Right lobe of liver (tissue), 4 donors: ENCODE measurements at regions not wholly inside any gene's neighbourhood (a gene's known extent, or its start where the extent isn't known, plus 50 kb on each side); places are given as distances from the start of the nearest gene placed in this dataset.
"Not testable (repeated sequence)": the region's sequence is repeated elsewhere in the genome, so short reads cannot be mapped to it uniquely, and the experiment has no call there.

Experiments used
- POLR2A ChIP-seq: fragments of 450-650 bp; IDR thresholded peaks from one replicate; pipeline ENCODE4 v1.6.1; 2017; ENCODE audit warnings: antibody characterized with exemption, mild to moderate bottlenecking
- TF ChIP-seq, protein P1 (sequence below), 4 donors: fragments of 200-600 bp in 3 of 4; fragments of 450-650 bp in 1 of 4; IDR thresholded peaks; one replicate each; pipeline versions ENCODE4 v1.5.1 to v1.8.0; 2016 to 2022; ENCODE audit warnings: antibody characterized with exemption in 4 of 4, mild to moderate bottlenecking in 2 of 4
- donor health status: DM: no; HTN: no; CAD: no.
- donor health status: DM: no; HTN: no; CAD: no.
- donor health status: DM: no; HTN: yes; CAD: no.

DNA sequence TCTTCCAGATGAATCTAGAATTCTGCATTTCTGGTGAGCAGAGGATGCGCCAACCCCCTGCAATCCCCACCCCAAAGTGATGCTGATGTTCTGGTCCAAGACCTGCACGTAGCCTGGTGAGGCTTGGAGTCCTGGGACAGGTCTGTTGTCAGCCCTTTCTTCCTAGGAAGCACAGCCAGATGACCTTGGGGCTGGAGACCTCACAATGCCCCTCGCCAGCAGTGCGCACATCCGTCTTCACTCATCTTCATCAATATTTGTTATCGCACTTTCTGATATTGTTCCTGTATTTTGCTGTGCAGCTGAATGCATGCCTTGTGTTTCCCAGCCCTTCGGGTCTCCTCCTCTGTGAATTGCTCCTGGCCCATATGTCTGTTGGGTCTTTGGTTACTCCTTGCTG, 4222.8 kb upstream of the OR11H1 start:
- TF ChIP-seq, protein P1, sequence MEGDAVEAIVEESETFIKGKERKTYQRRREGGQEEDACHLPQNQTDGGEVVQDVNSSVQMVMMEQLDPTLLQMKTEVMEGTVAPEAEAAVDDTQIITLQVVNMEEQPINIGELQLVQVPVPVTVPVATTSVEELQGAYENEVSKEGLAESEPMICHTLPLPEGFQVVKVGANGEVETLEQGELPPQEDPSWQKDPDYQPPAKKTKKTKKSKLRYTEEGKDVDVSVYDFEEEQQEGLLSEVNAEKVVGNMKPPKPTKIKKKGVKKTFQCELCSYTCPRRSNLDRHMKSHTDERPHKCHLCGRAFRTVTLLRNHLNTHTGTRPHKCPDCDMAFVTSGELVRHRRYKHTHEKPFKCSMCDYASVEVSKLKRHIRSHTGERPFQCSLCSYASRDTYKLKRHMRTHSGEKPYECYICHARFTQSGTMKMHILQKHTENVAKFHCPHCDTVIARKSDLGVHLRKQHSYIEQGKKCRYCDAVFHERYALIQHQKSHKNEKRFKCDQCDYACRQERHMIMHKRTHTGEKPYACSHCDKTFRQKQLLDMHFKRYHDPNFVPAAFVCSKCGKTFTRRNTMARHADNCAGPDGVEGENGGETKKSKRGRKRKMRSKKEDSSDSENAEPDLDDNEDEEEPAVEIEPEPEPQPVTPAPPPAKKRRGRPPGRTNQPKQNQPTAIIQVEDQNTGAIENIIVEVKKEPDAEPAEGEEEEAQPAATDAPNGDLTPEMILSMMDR (IDR thresholded peaks at IDR 0.05): not testable (repeated sequence)
- TF ChIP-seq POLR2A: not testable (repeated sequence)
